Rectal smooth muscle tissue (tissue), 1 donor: ENCODE measurements at regions not wholly inside any gene's neighbourhood (a gene's known extent, or its start where the extent isn't known, plus 50 kb on each side); places are given as distances from the start of the nearest gene placed in this dataset.
"Not testable (repeated sequence)": the region's sequence is repeated elsewhere in the genome, so short reads cannot be mapped to it uniquely, and the experiment has no call there.

Experiments
- H3K27ac ChIP-seq: one replicate; pipeline ENCODE4 v1.7.0; 2013; ENCODE audit warnings: low read depth, low read length, inconsistent platforms
- H3K27me3 ChIP-seq: one replicate; pipeline ENCODE4 v1.7.0; 2013; ENCODE audit warnings: low read length; ENCODE audit not compliant: control insufficient read depth, insufficient read depth
- H3K36me3 ChIP-seq: one replicate; pipeline ENCODE4 v1.7.0; 2013; ENCODE audit warnings: low read length; ENCODE audit not compliant: control insufficient read depth, insufficient read depth
- H3K4me1 ChIP-seq: one replicate; pipeline ENCODE4 v1.7.0; 2013; ENCODE audit warnings: low read length; ENCODE audit not compliant: control insufficient read depth, insufficient read depth
- H3K4me3 ChIP-seq: one replicate; pipeline ENCODE4 v1.7.0; 2013; ENCODE audit warnings: low read length
- H3K9ac ChIP-seq: one replicate; pipeline ENCODE4 v1.7.0; 2013; ENCODE audit warnings: low read length

GRCh38 chr2:175308005-175308404, 126.5 kb upstream of the ATP5MC3 start:
- no peaks in the 10 kb centered on the region for H3K36me3 ChIP-seq
- no peaks in the 10 kb centered on the region for H3K27me3 ChIP-seq
- H3K9ac ChIP-seq: no peak overlapping the region
- no peaks in the 10 kb centered on the region for H3K4me1 ChIP-seq
- no peak overlapping the region for H3K4me3 ChIP-seq
- no peak overlapping the region for H3K27ac ChIP-seq

- H3K9ac ChIP-seq: no peak overlapping the region
- H3K36me3 ChIP-seq: no peaks in the 10 kb centered on the region
- no peak overlapping the region for H3K4me3 ChIP-seq
- no peaks in the 10 kb centered on the region for H3K4me1 ChIP-seq
- H3K27me3 ChIP-seq: no peaks in the 10 kb centered on the region
- H3K27ac ChIP-seq: no peak overlapping the region
Measured at GRCh38 chr2:175304541-175304940, 123.0 kb upstream of the ATP5MC3 start.

- Histone ChIP-seq H3K9ac (no peak overlapping the region), H3K27ac (no peak overlapping the region), H3K4me3 (no peak overlapping the region), H3K36me3 (no peaks in the 10 kb centered on the region), H3K4me1 (no peaks in the 10 kb centered on the region), H3K27me3 (peaks cover 4% of the 10 kb centered on the region)
Measured at GRCh38 chr2:175293776-175294175, 112.3 kb upstream of the ATP5MC3 start.

- H3K4me1 ChIP-seq: no peaks in the 10 kb centered on the region
- H3K27ac ChIP-seq: no peak overlapping the region
- peaks cover 4% of the 10 kb centered on the region for H3K27me3 ChIP-seq
- H3K36me3 ChIP-seq: no peaks in the 10 kb centered on the region
- H3K4me3 ChIP-seq: no peak overlapping the region
- H3K9ac ChIP-seq: no peak overlapping the region
Measured at GRCh38 chr2:175293195-175293594, 111.7 kb upstream of the ATP5MC3 start.

GRCh38 chr2:175282886-175283285, 101.4 kb upstream of the ATP5MC3 start:
- no peak overlapping the region for H3K4me3 ChIP-seq
- H3K4me1 ChIP-seq: no peaks in the 10 kb centered on the region
- H3K36me3 ChIP-seq: no peaks in the 10 kb centered on the region
- no peaks in the 10 kb centered on the region for H3K27me3 ChIP-seq
- no peak overlapping the region for H3K9ac ChIP-seq
- H3K27ac ChIP-seq: no peak overlapping the region

- Histone ChIP-seq H3K4me3 (no peak overlapping the region), H3K27me3 (no peaks in the 10 kb centered on the region), H3K27ac (no peak overlapping the region), H3K9ac (no peak overlapping the region), H3K36me3 (no peaks in the 10 kb centered on the region), H3K4me1 (no peaks in the 10 kb centered on the region)
Measured at GRCh38 chr2:175282300-175282699, 100.8 kb upstream of the ATP5MC3 start.

GRCh38 chr2:175277772-175278171, 96.3 kb upstream of the ATP5MC3 start:
- Histone ChIP-seq H3K27me3 (no peaks in the 10 kb centered on the region), H3K36me3 (no peaks in the 10 kb centered on the region), H3K27ac (no peak overlapping the region)

GRCh38 chr2:175275539-175275938, 94.0 kb upstream of the ATP5MC3 start:
- H3K4me1 ChIP-seq: no peaks in the 10 kb centered on the region
- no peak overlapping the region for H3K27ac ChIP-seq
- no peak overlapping the region for H3K9ac ChIP-seq
- no peaks in the 10 kb centered on the region for H3K36me3 ChIP-seq
- no peak overlapping the region for H3K4me3 ChIP-seq
- H3K27me3 ChIP-seq: no peaks in the 10 kb centered on the region

More at GRCh38 chr2:175277772-175278171, 96.3 kb upstream of the ATP5MC3 start:
- H3K4me3 ChIP-seq: no peak overlapping the region
- no peaks in the 10 kb centered on the region for H3K4me1 ChIP-seq
- H3K9ac ChIP-seq: no peak overlapping the region

- Histone ChIP-seq H3K36me3 (no peaks in the 10 kb centered on the region), H3K9ac (no peak overlapping the region), H3K4me3 (no peak overlapping the region), H3K4me1 (no peaks in the 10 kb centered on the region), H3K27me3 (no peaks in the 10 kb centered on the region), H3K27ac (no peak overlapping the region)
Measured at GRCh38 chr2:175259164-175259563, 77.7 kb upstream of the ATP5MC3 start.

- H3K4me1 ChIP-seq: no peaks in the 10 kb centered on the region
- H3K27ac ChIP-seq: no peak overlapping the region
- H3K4me3 ChIP-seq: no peak overlapping the region
- H3K9ac ChIP-seq: no peak overlapping the region
- H3K36me3 ChIP-seq: no peaks in the 10 kb centered on the region
- H3K27me3 ChIP-seq: no peaks in the 10 kb centered on the region
Measured at GRCh38 chr2:175256806-175257585, 75.5 kb upstream of the ATP5MC3 start.

- not testable (repeated sequence) for H3K4me3 ChIP-seq, H3K36me3 ChIP-seq, H3K9ac ChIP-seq, H3K27me3 ChIP-seq, H3K4me1 ChIP-seq, H3K27ac ChIP-seq
Measured at GRCh38 chr2:175256391-175256790, 74.9 kb upstream of the ATP5MC3 start.

- no peak overlapping the region for H3K9ac ChIP-seq
- H3K27me3 ChIP-seq: no peaks in the 10 kb centered on the region
- no peak overlapping the region for H3K27ac ChIP-seq
- H3K4me1 ChIP-seq: no peaks in the 10 kb centered on the region
- H3K36me3 ChIP-seq: no peaks in the 10 kb centered on the region
- no peak overlapping the region for H3K4me3 ChIP-seq
Measured at GRCh38 chr2:175253871-175254270, 72.4 kb upstream of the ATP5MC3 start.

- Histone ChIP-seq H3K9ac (no peak overlapping the region), H3K27me3 (no peaks in the 10 kb centered on the region)
Measured at GRCh38 chr2:175251425-175252041, 70.0 kb upstream of the ATP5MC3 start.

More at GRCh38 chr2:175251425-175252041, 70.0 kb upstream of the ATP5MC3 start:
- no peaks in the 10 kb centered on the region for H3K4me1 ChIP-seq
- H3K4me3 ChIP-seq: no peak overlapping the region
- H3K36me3 ChIP-seq: no peaks in the 10 kb centered on the region
- no peak overlapping the region for H3K27ac ChIP-seq
